Heart right ventricle (tissue), 16 donors: ENCODE measurements at regions not wholly inside any gene's neighbourhood (a gene's known extent, or its start where the extent isn't known, plus 50 kb on each side); places are given as distances from the start of the nearest gene placed in this dataset.
"Not testable (repeated sequence)": the region's sequence is repeated elsewhere in the genome, so short reads cannot be mapped to it uniquely, and the experiment has no call there.

Experiments used
- ATAC-seq, 8 donors: fragments of 200-7000 bp; cut with Tn5 transposase; one replicate each; pipeline ENCODE4 v1.9.1; 2020; ENCODE audit warnings: mild to moderate bottlenecking in 8 of 8, moderate library complexity in 8 of 8, moderate number of reproducible peaks in 1 of 8
- DNase-seq, 2 donors: peaks; one replicate each; pipeline ENCODE4 v3.0.0-alpha.2; 2020
- H3K27ac ChIP-seq, 10 donors: fragments of 200-600 bp; sonication (generic) in 2 of 10; one replicate each; pipeline versions ENCODE4 v1.5.0 to v1.8.0; 2020 to 2022; ENCODE audit warnings: mild to moderate bottlenecking in 3 of 10
- H3K27me3 ChIP-seq, 7 donors: fragments of 200-600 bp; one replicate each; pipeline ENCODE4 v1.8.0; 2021 to 2022; ENCODE audit warnings: mild to moderate bottlenecking in 2 of 7
- H3K36me3 ChIP-seq, 9 donors: fragments of 200-600 bp; sonication (generic) in 1 of 9; one replicate each; pipeline versions ENCODE4 v1.5.0 to v1.8.0; 2020 to 2022; ENCODE audit warnings: mild to moderate bottlenecking in 2 of 9
- H3K4me1 ChIP-seq, 9 donors: fragments of 200-600 bp; sonication (generic) in 1 of 9; one replicate each; pipeline versions ENCODE4 v1.5.0 to v1.8.0; 2020 to 2022; ENCODE audit warnings: mild to moderate bottlenecking in 4 of 9
- H3K4me3 ChIP-seq, 10 donors: fragments of 200-600 bp; sonication (generic) in 2 of 10; one replicate each; pipeline versions ENCODE4 v1.5.0 to v1.8.0; 2020 to 2022; ENCODE audit warnings: mild to moderate bottlenecking in 7 of 10, moderate library complexity in 2 of 10
- H3K9me3 ChIP-seq, 11 donors: fragments of 200-600 bp in 10 of 11; sonication (generic) in 2 of 11; one replicate each; pipeline versions ENCODE4 v1.5.0 to v1.8.0; 2013 to 2022; ENCODE audit warnings: mild to moderate bottlenecking in 2 of 11, control low read depth in 1 of 11, moderate library complexity in 1 of 11
- CTCF ChIP-seq, 9 donors: fragments of 200-600 bp; sonication (generic) in 2 of 9; IDR thresholded peaks; one replicate each; pipeline versions ENCODE4 v1.5.0 to v1.8.0; 2021 to 2022; ENCODE audit warnings: antibody characterized with exemption in 9 of 9, mild to moderate bottlenecking in 5 of 9, moderate library complexity in 1 of 9
- WGBS, 2 donors: extraction: QIAGEN DNeasy Blood & Tissue Kit; methylation state at CpG; one replicate each; pipeline ENCODE4 v1.1.7; 2013; ENCODE audit warnings: inconsistent platforms in 1 of 2; 5-methylcytosine and 5-hydroxymethylcytosine counted together
- intact Hi-C, 10 donors: fragments of 100-400 bp; cut with DNase I; formaldehyde crosslinking; loops; one replicate each; pipeline versions ENCODE4 v1.11.1 to v1.14.2; 2022
- donor health status: Arrhythmogenic right ventricular cardiomyopathy.
- donor health status: ischemic (EF 13 %, LVEDD 7.1; RV severe dilation, severe dysfunction).
- donor health status: healthy with polysubstance abuse.
- donor health status: DM: no; HTN: yes; CAD: no.
- donor health status: DM: no; HTN: no; CAD: no.
- donor health status: ischemic (EF 25% LVEDD 6.9; RV normal size, moderate dysfunction).
- donor health status: ischemic (EF 25% LVEDD 5.7; RV mildly dilated, moderate dysfunction).
- donor health status: healthy.
- donor health status: DM: yes; HTN: yes; CAD: no.
- donor health status: Ischemic cardiomyopathy.
- donor health status: ischemic (EF 35%, LVEDD 5.7; RV mildly dilated, moderate dysfunction).
- donor health status: nonischemic (EF 11% LVEDD 7.7; RV severe dilation, severe dysfunction).
- donor health status: DM: yes; HTN: yes; CAD: no.
- donor health status: PGD.
- donor health status: ischemic (EF 29% LVEDD 5.4; RV normal size, mild dysfunction).
- donor health status: nonischemic (EF 23%, LVEDD 6.1; RV moderate dilation, normal function).

- DNase-seq, result no peak
- Histone ChIP-seq H3K9me3 (no peaks in the 10 kb centered on the region), H3K27ac (no peak overlapping the region), H3K27me3 (peaks cover 0 to 14% (median 10%) of the 10 kb centered on the region in 7 donors), H3K4me3 (no peak overlapping the region), H3K36me3 (no peaks in the 10 kb centered on the region), H3K4me1 (peaks cover 3 to 13% (median 9%) of the 10 kb centered on the region in 9 donors)
- WGBS, 2 donors, result 39 to 40% methylated on average over 2 of the region's 2 CpGs
- no peak for TF ChIP-seq CTCF (IDR thresholded peaks at IDR 0.05)
- intact Hi-C loops, result no loop called here
- ATAC-seq, result no peak
Measured at GRCh38 chr11:123318623-123319022, 111.4 kb upstream of the GRAMD1B start.

- intact Hi-C loops, H3K36me3 ChIP-seq, H3K4me3 ChIP-seq, H3K9me3 ChIP-seq, H3K27ac ChIP-seq, DNase-seq, ATAC-seq: not testable (repeated sequence)
- H3K4me1 ChIP-seq, result peaks cover 3 to 17% (median 10%) of the 10 kb centered on the region in 9 donors
- H3K27me3 ChIP-seq, result peaks cover 0 to 14% (median 10%) of the 10 kb centered on the region in 7 donors
Measured at GRCh38 chr11:123318132-123318531, 111.9 kb upstream of the GRAMD1B start.

GRCh38 chr11:123316003-123316402, 114.1 kb upstream of the GRAMD1B start:
- WGBS, 2 donors, result 76 to 77% methylated on average over 6 of the region's 6 CpGs
- Histone ChIP-seq H3K4me1 (peaks cover 3 to 24% (median 11%) of the 10 kb centered on the region in 9 donors), H3K4me3 (no peak overlapping the region), H3K9me3 (no peaks in the 10 kb centered on the region), H3K27ac (peak overlapping the region in 1 of 10 donors; percentile 85), H3K27me3 (peaks cover 0 to 14% (median 10%) of the 10 kb centered on the region in 7 donors), H3K36me3 (no peaks in the 10 kb centered on the region)
- no peak for TF ChIP-seq CTCF (IDR thresholded peaks at IDR 0.05)
- intact Hi-C loops, result no loop called here
- no peak for DNase-seq
- no peak for ATAC-seq

- intact Hi-C loops, result no loop called here
- Histone ChIP-seq H3K36me3 (no peaks in the 10 kb centered on the region), H3K27ac (peak overlapping the region in 9 of 10 donors; percentile 57 to 89 (median 80)), H3K4me1 (peaks cover 3 to 24% (median 11%) of the 10 kb centered on the region in 9 donors), H3K9me3 (no peaks in the 10 kb centered on the region), H3K27me3 (peaks cover 0 to 9% (median 2%) of the 10 kb centered on the region in 7 donors), H3K4me3 (no peak overlapping the region)
- TF ChIP-seq CTCF (IDR thresholded peaks at IDR 0.05), result no peak
- 24 to 43% methylated on average over 11 of the region's 11 CpGs for WGBS, 2 donors
- DNase-seq (peak; percentile 36 to 71), ATAC-seq (peak; percentile 75 to 98 (median 94))
Measured at GRCh38 chr11:123314972-123315371, 115.1 kb upstream of the GRAMD1B start.

GRCh38 chr11:123313262-123313661, 116.8 kb upstream of the GRAMD1B start:
- no peak overlapping the region for H3K4me3 ChIP-seq
- H3K4me1 ChIP-seq, result peaks cover 7 to 28% (median 11%) of the 10 kb centered on the region in 9 donors
- TF ChIP-seq CTCF (IDR thresholded peaks at IDR 0.05), result no peak
- H3K9me3 ChIP-seq, result no peaks in the 10 kb centered on the region
- ATAC-seq (no peak), DNase-seq (no peak)
- H3K27me3 ChIP-seq, result peaks cover 0 to 8% (median 0%) of the 10 kb centered on the region in 7 donors
- whole genome bisulfite sequencing, 2 donors, result 46 to 65% methylated on average over 5 of the region's 5 CpGs
- H3K36me3 ChIP-seq, result no peaks in the 10 kb centered on the region
- intact Hi-C loops, result no loop called here
- peak overlapping the region in 5 of 10 donors; percentile 7 to 83 (median 19) for H3K27ac ChIP-seq
